ENCODE measurements at regions not wholly inside any gene's neighbourhood (a gene's known extent, or its start where the extent isn't known, plus 50 kb on each side); places are given as distances from the start of the nearest gene placed in this dataset.
"Not testable (repeated sequence)": the region's sequence is repeated elsewhere in the genome, so short reads cannot be mapped to it uniquely, and the experiment has no call there.

DNA sequence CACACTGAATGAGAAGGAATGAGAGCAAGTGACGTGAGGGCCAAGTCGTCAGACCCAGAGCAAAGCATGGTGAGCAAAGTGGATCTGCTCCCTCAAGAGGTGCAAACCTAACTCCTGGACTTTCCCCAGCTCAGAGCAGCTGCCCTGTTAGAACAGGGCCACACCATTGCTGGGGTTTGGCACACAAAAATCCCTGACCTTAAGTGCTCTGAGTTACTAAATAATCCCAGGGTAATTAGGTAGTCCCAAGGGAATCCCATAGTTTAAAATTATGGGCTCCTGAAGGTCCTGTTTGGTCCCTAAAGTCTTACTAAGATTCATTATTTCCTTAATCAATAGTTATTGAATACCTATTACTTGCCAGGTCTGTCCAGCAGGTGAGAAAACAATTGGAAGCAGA lies 165.1 kb upstream of the TNFAIP3 start:
- in situ Hi-C loops (cut with MboI; ENCODE audit: low pct_unique_long_range_greater_than_20kb, low sequenced_read_pairs) = no loop called here
- no peak for DNase-seq

DNA sequence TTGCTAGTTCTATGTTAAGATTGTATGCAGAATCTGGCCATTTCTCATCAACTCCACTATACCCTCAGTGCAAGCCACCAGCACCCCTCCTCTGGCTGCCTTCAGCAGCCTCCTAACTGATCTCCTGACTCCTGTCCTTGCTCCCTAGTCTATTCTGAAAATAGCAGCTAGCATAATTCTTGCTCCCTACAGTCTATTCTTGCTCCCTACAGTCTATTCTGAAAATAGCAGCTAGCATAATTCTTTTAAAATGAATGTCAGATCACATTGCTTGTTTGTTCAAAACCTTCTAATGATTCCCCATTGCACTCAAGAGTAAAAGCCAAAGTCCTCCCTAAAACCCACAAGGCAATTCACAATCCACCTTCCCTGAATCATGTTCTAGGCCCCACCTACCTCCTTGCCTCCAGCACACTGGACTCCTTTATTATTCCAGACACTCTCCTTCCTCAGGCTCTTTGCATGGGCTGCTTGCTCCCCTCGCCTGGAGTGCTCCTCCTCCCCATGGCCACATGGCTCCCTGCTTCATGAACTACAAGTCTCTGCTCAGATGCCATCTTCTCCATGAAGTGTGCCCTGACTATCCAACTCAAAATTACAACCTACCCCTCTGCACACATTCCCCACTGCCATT lies 164.2 kb upstream of the TNFAIP3 start:
- no peak for DNase-seq
- in situ Hi-C loops (cut with MboI; ENCODE audit: low pct_unique_long_range_greater_than_20kb, low sequenced_read_pairs) = no loop called here

- in situ Hi-C loops (cut with MboI; ENCODE audit: low pct_unique_long_range_greater_than_20kb, low sequenced_read_pairs) = no loop called here
- no peak for DNase-seq
Observed at GRCh38 chr6:137704802-137705159, 162.3 kb upstream of the TNFAIP3 start.

DNA sequence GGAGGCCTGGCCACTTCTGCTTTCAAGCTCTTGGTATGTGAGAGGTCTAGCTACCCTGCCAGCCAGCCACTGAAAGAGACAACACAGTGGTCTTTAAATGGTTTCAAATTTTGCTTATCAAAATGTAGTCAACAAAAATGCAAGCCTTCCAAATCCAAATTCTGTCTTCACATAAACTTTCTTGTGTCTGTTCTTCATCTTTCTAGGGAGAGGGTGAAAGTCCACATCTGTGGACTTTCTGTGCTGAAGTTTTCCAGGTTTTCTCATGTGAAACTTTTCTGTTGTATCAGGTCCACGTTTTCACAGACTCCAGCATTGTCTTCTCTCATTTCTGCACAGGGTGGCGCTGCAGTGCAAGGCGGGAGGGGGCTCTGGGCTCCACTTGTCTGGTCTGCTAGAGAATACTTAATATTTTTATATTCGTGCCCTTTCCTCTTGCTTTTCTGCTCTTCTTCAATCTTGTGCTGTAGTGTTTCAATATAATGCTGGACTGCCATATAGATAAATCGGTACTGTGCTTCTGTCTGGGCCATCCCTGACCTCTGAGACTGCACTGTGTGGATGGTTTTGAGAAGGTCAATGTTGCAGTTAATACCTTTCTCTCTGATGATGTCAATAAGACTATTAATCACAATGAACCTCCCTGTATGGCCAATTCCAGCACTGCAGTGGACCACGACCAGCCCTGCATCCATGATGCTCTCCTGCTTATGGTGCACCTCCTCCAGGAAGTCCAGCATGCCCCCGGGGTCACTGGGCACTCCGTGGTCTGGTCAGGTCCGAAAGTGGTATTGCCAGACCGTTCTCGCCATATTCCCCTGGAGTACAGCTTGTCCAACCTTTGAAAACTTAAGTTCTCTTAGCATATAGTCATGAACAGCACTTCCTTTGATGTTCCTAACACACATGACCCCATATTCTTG lies 161.6 kb upstream of the TNFAIP3 start:
- in situ Hi-C loops (cut with MboI; ENCODE audit: low pct_unique_long_range_greater_than_20kb, low sequenced_read_pairs) = no loop called here
- DNase-seq = peak; percentile 72

DNA sequence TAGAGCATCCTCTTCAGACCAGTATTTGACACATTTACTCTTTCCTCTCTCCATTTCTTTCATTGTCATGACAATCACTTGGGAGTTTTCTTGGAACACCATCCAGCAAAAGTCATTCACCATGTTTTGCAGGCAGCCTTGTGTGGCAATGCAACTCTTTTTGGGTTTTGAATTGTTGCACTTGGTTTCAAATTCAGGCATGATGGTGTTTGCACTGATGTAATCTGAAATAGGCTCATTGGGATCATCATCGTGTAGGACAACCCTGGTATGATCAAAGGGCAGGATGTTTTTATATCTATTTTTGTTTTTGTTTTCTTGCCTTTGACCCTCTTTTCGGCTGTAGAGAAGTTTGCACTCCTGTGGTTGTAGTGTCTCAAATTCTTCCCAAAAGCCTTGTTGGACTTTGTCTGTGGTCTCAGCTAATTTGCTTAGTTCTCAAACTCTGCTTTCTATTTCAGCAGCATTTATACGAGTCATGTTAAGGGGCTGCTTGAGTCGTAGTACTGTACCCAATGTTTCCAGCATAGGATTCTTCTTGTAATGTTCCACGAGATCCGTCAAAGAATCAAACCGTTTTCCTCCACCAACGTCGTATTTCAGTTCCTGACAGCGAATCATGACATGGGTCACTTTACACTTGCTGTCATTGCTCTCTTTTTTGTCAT lies 160.8 kb upstream of the TNFAIP3 start:
- in situ Hi-C loops (cut with MboI; ENCODE audit: low pct_unique_long_range_greater_than_20kb, low sequenced_read_pairs) = no loop called here

DNA sequence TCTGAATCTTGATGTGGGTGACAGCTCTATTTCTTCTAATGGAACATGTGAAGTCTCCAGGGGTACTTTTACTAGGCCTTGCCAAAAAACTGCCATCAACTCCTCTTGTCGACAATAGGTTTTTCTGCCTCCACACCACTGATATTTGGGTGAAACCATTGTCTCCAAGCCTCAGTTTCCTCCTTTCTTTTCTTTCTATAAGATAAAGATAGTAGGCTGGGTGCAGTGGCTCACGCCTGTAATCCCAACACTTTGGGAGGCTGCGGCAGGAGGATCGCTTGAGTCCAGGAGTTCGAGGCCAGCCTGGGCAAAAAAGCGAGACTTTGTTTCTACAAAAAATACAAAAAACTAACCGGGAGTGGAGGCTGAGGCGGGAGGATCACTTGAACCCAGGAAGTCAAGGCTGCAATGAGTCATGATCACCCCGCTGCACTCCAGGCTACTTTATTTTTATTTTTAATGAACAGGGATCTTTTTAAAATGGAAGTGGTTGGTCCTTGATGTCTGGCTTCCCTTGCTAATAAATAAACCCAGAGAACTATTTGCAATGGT lies 159.9 kb upstream of the TNFAIP3 start:
- in situ Hi-C loops (cut with MboI; ENCODE audit: low pct_unique_long_range_greater_than_20kb, low sequenced_read_pairs) = no loop called here
- no peak for DNase-seq

More for the DNA sequence above, 160.8 kb upstream of the TNFAIP3 start:
- no peak for DNase-seq

- in situ Hi-C loops (cut with MboI; ENCODE audit: low pct_unique_long_range_greater_than_20kb, low sequenced_read_pairs) = no loop called here
- peak; percentile 73 for DNase-seq
Observed at GRCh38 chr6:137707590-137708360, 159.3 kb upstream of the TNFAIP3 start.

DNA sequence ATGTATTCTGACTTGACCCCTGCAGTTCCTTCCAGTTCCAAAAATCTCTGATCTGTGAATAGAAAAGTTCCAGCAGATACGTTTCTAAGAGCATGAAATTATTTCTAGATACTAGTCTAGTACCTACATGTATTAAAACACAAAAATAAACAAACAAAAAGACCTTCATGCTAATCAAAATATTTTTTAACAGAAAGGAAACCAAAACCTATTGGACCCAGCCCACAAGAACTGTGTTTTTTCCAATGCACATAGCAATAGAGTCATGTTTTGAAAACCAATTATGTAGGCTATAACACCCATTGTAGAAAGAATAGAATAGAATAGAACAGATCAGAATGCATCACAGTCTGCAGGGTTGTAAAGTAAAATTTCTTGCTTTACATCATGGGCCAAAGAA lies 158.6 kb upstream of the TNFAIP3 start:
- in situ Hi-C loops (cut with MboI; ENCODE audit: low pct_unique_long_range_greater_than_20kb, low sequenced_read_pairs) = no loop called here
- DNase-seq = no peak

GRCh38 chr6:137709424-137710236 lies 157.4 kb upstream of the TNFAIP3 start:
- in situ Hi-C loops (cut with MboI; ENCODE audit: low pct_unique_long_range_greater_than_20kb, low sequenced_read_pairs) = no loop called here
- no peak for DNase-seq

DNA sequence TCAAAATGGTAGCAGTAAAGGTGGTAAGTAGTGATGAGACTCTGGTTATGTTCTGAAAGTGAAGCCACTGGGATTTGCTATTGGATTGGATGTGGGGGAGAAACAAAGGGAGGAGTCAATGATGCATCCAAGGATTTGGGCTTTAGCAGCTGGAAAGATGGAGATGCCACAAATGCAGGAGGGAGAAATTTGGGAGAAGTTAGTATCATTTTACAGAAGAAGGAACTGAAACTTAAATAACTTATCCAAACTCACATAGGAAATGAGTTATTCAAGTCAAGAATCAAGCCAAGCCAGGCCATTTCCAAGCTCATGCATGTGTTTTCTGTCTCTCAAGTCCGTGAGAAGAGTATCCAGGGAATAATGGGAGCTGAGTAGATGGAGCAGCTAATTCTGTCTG lies 155.1 kb upstream of the TNFAIP3 start:
- in situ Hi-C loops (cut with MboI; ENCODE audit: low pct_unique_long_range_greater_than_20kb, low sequenced_read_pairs) = no loop called here
- DNase-seq = no peak

DNA sequence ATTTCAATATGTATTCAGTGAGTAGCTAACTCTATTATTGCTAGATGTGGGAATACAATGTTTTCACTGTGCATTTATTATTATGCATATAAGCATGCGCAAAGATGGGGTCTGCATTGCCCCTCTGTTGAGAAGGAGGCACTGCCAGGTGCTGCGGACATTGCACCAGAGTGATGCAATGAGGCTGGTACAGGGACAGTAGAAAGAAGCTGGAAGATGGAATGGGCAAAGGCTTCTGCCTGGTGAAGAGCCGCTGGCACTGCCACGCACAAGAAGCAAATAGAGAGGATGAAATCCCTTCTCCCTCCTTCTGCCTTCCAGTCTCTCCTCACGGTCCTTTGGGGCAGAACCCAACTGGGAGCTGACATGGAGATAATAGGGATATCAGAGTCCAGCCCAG lies 154.5 kb upstream of the TNFAIP3 start:
- DNase-seq = no peak
- in situ Hi-C loops (cut with MboI; ENCODE audit: low pct_unique_long_range_greater_than_20kb, low sequenced_read_pairs) = no loop called here

GRCh38 chr6:137715589-137716045 lies 151.4 kb upstream of the TNFAIP3 start:
- in situ Hi-C loops (cut with MboI; ENCODE audit: low pct_unique_long_range_greater_than_20kb, low sequenced_read_pairs) = no loop called here
- DNase-seq = no peak

DNA sequence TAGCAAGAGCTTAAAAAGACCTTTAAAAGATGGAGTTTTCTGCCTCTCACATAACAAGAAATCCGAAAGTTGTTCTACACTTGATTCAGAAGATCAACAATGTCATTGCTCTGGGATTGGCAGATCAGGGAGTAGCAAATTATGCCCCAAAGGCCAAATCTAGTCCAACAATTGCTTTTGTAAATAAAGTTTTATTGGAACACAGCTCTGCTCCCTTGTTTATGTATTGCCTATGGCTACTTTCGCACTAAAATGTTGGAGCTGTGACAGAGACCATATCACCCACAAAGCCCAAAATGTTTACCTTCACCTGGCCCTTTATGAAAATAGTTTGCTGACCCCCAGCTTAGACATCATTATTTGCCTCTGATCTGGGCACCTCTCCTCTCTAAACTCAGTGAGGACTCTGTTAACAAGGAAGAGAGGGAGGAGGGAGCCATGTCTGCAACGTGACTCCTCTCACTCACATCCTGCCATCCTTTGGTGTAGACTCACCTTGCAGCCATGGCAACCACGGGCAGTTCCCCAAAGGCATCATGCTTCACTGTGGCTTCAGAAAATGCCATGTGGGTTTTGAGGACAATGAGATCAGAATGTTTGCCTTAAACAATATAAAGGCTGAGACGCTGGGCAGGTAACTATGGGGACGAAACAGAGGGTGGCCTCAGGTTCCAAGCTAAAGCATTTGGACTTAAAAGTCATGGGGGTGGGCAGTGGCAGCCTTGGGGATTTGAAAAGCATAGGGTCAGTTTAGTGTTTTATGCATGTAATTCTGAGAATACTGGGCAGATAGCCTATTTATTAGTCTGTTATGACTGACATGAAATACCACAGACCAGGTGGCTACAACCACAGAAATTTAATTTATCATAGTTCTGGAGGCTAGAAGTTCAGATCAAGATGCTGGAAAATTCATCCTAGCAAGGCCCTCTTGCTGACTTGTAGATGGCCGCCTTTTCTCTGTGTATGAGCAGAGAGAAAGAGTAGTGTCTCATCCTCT lies 149.7 kb upstream of the TNFAIP3 start:
- no peak for DNase-seq
- in situ Hi-C loops (cut with MboI; ENCODE audit: low pct_unique_long_range_greater_than_20kb, low sequenced_read_pairs) = no loop called here

GRCh38 chr6:137718903-137719302 lies 148.2 kb upstream of the TNFAIP3 start:
- in situ Hi-C loops (cut with MboI; ENCODE audit: low pct_unique_long_range_greater_than_20kb, low sequenced_read_pairs); DNase-seq: not testable (repeated sequence)

GRCh38 chr6:137722749-137723272 lies 144.2 kb upstream of the TNFAIP3 start:
- peak; percentile 27 for DNase-seq
- in situ Hi-C loops (cut with MboI; ENCODE audit: low pct_unique_long_range_greater_than_20kb, low sequenced_read_pairs) = no loop called here

DNA sequence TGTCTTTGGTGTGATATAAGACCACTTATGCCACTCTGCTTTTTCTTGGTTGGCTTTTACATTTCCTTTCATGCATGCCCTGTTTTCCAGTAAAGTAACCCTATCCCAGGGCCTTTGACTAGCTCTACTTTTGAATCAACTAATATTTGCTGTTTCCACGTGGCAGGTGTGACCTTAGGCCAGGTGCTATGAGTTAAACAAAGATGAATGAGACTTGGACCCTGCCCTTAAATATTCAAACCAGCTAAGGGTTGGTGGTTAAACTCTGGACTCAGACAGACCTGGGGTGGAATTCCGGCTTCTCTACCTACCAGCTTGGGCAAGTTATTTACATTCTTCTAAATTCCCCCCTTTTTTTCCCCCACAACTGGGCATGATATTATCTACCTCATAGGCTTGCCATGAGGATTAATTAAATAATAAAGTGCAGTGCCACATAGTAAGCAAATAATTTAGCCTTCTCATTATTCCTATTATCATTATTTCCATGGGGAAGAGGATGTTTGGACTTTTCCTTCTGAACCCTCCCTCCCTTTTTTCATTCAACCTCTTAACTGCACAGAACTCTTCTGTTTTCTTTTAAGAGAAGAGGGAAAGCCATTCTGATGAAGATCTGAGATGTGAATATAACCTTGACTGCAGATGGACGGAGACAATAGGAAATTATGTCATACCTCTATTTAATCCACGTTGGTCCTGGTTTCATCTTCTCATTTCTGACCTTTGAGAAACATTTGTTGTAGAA lies 143.6 kb upstream of the TNFAIP3 start:
- in situ Hi-C loops (cut with MboI; ENCODE audit: low pct_unique_long_range_greater_than_20kb, low sequenced_read_pairs) = no loop called here

More for the DNA sequence above, 143.6 kb upstream of the TNFAIP3 start:
- no peak for DNase-seq

Data from KBM-7 (cell line).